Peyer's patch (tissue), 4 donors: ENCODE measurements at regions not wholly inside any gene's neighbourhood (a gene's known extent, or its start where the extent isn't known, plus 50 kb on each side); places are given as distances from the start of the nearest gene placed in this dataset.

Source experiments
- DNase-seq, 3 donors: peaks; one replicate each; pipeline ENCODE4 v3.0.0-alpha.2; 2017 to 2019
- H3K27ac ChIP-seq, 4 donors: fragments of 200-600 bp; sonication (generic); one replicate each; pipeline ENCODE4 v1.5.1; 2016 to 2019
- H3K27me3 ChIP-seq, 2 donors: fragments of 200-600 bp; sonication (generic); one replicate each; pipeline ENCODE4 v1.5.1; 2019
- H3K36me3 ChIP-seq, 3 donors: fragments of 200-600 bp; sonication (generic); one replicate each; pipeline ENCODE4 v1.5.1; 2016 to 2019
- H3K4me1 ChIP-seq, 4 donors: fragments of 200-600 bp; sonication (generic); one replicate each; pipeline ENCODE4 v1.5.1; 2016 to 2019
- H3K4me3 ChIP-seq, 4 donors: fragments of 200-600 bp; sonication (generic); 1 replicate in 3 of 4; 2 replicates in 1 of 4; pipeline ENCODE4 v1.5.1; 2016 to 2019; ENCODE audit warnings: mild to moderate bottlenecking in 1 of 4
- H3K9me3 ChIP-seq, 4 donors: fragments of 200-600 bp; sonication (generic); one replicate each; pipeline ENCODE4 v1.5.1; 2016 to 2019; ENCODE audit warnings: mild to moderate bottlenecking in 1 of 4
- CTCF ChIP-seq, 6 experiments: fragments of 450-650 bp in 4 of 6; fragments of 200-600 bp in 2 of 6; sonication (generic) in 1 of 6; IDR thresholded peaks; one replicate each; pipeline ENCODE4 v1.5.1; 2017 to 2019; ENCODE audit warnings: antibody characterized with exemption in 6 of 6, mild to moderate bottlenecking in 3 of 6, moderate library complexity in 1 of 6
- POLR2A ChIP-seq, 2 donors: fragments of 450-650 bp; IDR thresholded peaks; one replicate each; pipeline ENCODE4 v1.5.1; 2017; ENCODE audit warnings: antibody characterized with exemption in 2 of 2, mild to moderate bottlenecking in 2 of 2, moderate library complexity in 2 of 2

- H3K36me3 ChIP-seq = no peaks in the 10 kb centered on the region
- no peaks in the 10 kb centered on the region for H3K9me3 ChIP-seq
- H3K27ac ChIP-seq = no peak overlapping the region
- H3K4me1 ChIP-seq = no peaks in the 10 kb centered on the region
- no peaks in the 10 kb centered on the region for H3K27me3 ChIP-seq
- TF ChIP-seq CTCF (IDR thresholded peaks at IDR 0.05) (no peak), POLR2A (IDR thresholded peaks at IDR 0.05) (no peak)
- no peak for DNase-seq
- H3K4me3 ChIP-seq = no peak overlapping the region
These were observed 577.8 kb downstream of the MAFB start for GRCh38 chr20:40111282-40111681.

GRCh38 chr20:40110311-40110831 is 578.7 kb downstream of the MAFB start:
- no peaks in the 10 kb centered on the region for H3K9me3 ChIP-seq
- no peaks in the 10 kb centered on the region for H3K4me1 ChIP-seq
- H3K27ac ChIP-seq = no peak overlapping the region
- no peaks in the 10 kb centered on the region for H3K36me3 ChIP-seq
- H3K27me3 ChIP-seq = no peaks in the 10 kb centered on the region
- H3K4me3 ChIP-seq = no peak overlapping the region
- TF ChIP-seq CTCF (IDR thresholded peaks at IDR 0.05) = no peak
- no peak for TF ChIP-seq POLR2A (IDR thresholded peaks at IDR 0.05)
- DNase-seq = no peak

- Histone ChIP-seq H3K4me3 (no peak overlapping the region), H3K4me1 (no peaks in the 10 kb centered on the region), H3K9me3 (no peaks in the 10 kb centered on the region), H3K27ac (no peak overlapping the region), H3K27me3 (no peaks in the 10 kb centered on the region), H3K36me3 (no peaks in the 10 kb centered on the region)
- no peak for DNase-seq
- no peak for TF ChIP-seq CTCF (IDR thresholded peaks at IDR 0.05)
- no peak for TF ChIP-seq POLR2A (IDR thresholded peaks at IDR 0.05)
These were observed 579.9 kb downstream of the MAFB start for GRCh38 chr20:40109136-40109535.

GRCh38 chr20:40108321-40108720 is 580.7 kb downstream of the MAFB start:
- Histone ChIP-seq H3K9me3 (no peaks in the 10 kb centered on the region), H3K27me3 (no peaks in the 10 kb centered on the region), H3K27ac (no peak overlapping the region), H3K4me3 (no peak overlapping the region), H3K4me1 (no peaks in the 10 kb centered on the region), H3K36me3 (no peaks in the 10 kb centered on the region)
- DNase-seq = no peak
- TF ChIP-seq POLR2A (IDR thresholded peaks at IDR 0.05) (no peak), CTCF (IDR thresholded peaks at IDR 0.05) (no peak)

- TF ChIP-seq CTCF (IDR thresholded peaks at IDR 0.05) = no peak
- no peak for TF ChIP-seq POLR2A (IDR thresholded peaks at IDR 0.05)
- Histone ChIP-seq H3K4me3 (no peak overlapping the region), H3K36me3 (no peaks in the 10 kb centered on the region), H3K4me1 (no peaks in the 10 kb centered on the region), H3K27me3 (no peaks in the 10 kb centered on the region), H3K9me3 (no peaks in the 10 kb centered on the region), H3K27ac (no peak overlapping the region)
- no peak for DNase-seq
These were observed 584.1 kb downstream of the MAFB start for GRCh38 chr20:40104959-40105358.

GRCh38 chr20:40103420-40103819 is 585.6 kb downstream of the MAFB start:
- Histone ChIP-seq H3K27ac (no peak overlapping the region), H3K4me1 (no peaks in the 10 kb centered on the region)

More at GRCh38 chr20:40103420-40103819, 585.6 kb downstream of the MAFB start:
- Histone ChIP-seq H3K9me3 (no peaks in the 10 kb centered on the region), H3K27me3 (no peaks in the 10 kb centered on the region), H3K36me3 (no peaks in the 10 kb centered on the region), H3K4me3 (no peak overlapping the region)
- DNase-seq = no peak
- TF ChIP-seq CTCF (IDR thresholded peaks at IDR 0.05) (no peak), POLR2A (IDR thresholded peaks at IDR 0.05) (no peak)
